ENCODE measurements at regions not wholly inside any gene's neighbourhood (a gene's known extent, or its start where the extent isn't known, plus 50 kb on each side); places are given as distances from the start of the nearest gene placed in this dataset.

- peaks cover 31 to 37% of the 10 kb centered on the region in 2 donors for H3K4me1 Mint-ChIP-seq
Measured at GRCh38 chr10:3472287-3473051, 299.9 kb upstream of the PITRM1 start.

DNA sequence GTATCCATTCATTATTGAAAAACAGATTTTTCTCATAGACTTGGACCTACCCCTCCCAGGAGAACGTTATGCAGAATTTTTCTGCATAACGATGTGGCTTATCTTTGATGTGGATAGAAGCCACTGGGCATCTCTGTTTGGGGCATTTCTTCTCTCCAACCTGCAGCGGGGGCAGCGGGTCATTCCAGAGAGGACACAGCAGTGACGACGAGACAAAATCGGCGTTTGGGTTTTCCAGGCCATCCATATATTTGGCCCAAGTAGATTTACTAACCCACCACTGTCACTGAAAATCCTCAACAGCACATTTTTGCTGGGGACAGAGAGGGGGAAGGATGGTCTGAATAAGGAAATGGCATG, 299.3 kb upstream of the PITRM1 start:
- Mint-ChIP-seq H3K4me3 (peak overlapping the region; percentile 83 to 92 (median 87)), H3K27ac (peak overlapping the region in 3 of 6 donors; percentile 46 to 73 (median 62)), H3K4me1 (peaks cover 31 to 40% of the 10 kb centered on the region in 2 donors), H3K27me3 (ENCODE audit: low read depth in 3 of 3) (peaks cover 7 to 26% (median 10%) of the 10 kb centered on the region in 3 donors), H3K36me3 (no peaks in the 10 kb centered on the region), H3K9me3 (no peaks in the 10 kb centered on the region)
- DNase-seq: no peak

More at GRCh38 chr10:3472287-3473051, 299.9 kb upstream of the PITRM1 start:
- no peaks in the 10 kb centered on the region for H3K9me3 Mint-ChIP-seq
- H3K4me3 Mint-ChIP-seq: peak overlapping the region; percentile 83 to 92 (median 87)
- peak overlapping the region in 4 of 6 donors; percentile 46 to 73 (median 66) for H3K27ac Mint-ChIP-seq
- peak in 1 of 3 donors; percentile 2 for DNase-seq
- H3K36me3 Mint-ChIP-seq: no peaks in the 10 kb centered on the region
- peaks cover 6 to 22% (median 10%) of the 10 kb centered on the region in 3 donors for H3K27me3 Mint-ChIP-seq (ENCODE audit: low read depth in 3 of 3)

GRCh38 chr10:3471472-3471871, 298.9 kb upstream of the PITRM1 start:
- DNase-seq: no peak
- Mint-ChIP-seq H3K27ac (no peak overlapping the region), H3K27me3 (ENCODE audit: low read depth in 3 of 3) (peaks cover 7 to 28% (median 10%) of the 10 kb centered on the region in 3 donors), H3K36me3 (no peaks in the 10 kb centered on the region), H3K4me3 (peak overlapping the region in 1 of 5 donors; percentile 90), H3K9me3 (no peaks in the 10 kb centered on the region), H3K4me1 (peaks cover 31 to 40% of the 10 kb centered on the region in 2 donors)

DNA sequence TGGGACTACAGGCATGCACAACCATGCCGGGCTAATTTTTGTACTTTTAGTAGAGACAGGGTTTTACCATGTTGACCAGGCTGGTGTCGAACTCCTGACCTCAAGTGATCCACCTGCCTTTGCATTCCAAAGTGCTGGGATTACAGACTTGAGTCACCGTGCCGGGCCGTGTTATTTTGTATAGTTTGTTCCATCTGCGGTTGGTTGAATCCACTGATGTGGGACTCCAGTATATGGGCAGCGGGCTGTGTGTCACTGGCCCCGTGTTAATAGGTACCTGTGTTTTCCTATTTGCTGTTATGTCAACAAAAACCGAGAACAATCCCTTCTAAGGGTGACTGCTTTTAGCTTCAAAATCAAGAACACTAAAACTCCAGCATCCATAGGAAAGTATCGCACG, 297.6 kb upstream of the PITRM1 start:
- no peak overlapping the region for H3K27ac Mint-ChIP-seq
- H3K4me1 Mint-ChIP-seq: peaks cover 31 to 40% of the 10 kb centered on the region in 2 donors
- H3K27me3 Mint-ChIP-seq (ENCODE audit: low read depth in 3 of 3): peaks cover 2 to 28% (median 10%) of the 10 kb centered on the region in 3 donors
- no peaks in the 10 kb centered on the region for H3K9me3 Mint-ChIP-seq
- H3K4me3 Mint-ChIP-seq: no peak overlapping the region
- no peak for DNase-seq
- H3K36me3 Mint-ChIP-seq: no peaks in the 10 kb centered on the region

DNA sequence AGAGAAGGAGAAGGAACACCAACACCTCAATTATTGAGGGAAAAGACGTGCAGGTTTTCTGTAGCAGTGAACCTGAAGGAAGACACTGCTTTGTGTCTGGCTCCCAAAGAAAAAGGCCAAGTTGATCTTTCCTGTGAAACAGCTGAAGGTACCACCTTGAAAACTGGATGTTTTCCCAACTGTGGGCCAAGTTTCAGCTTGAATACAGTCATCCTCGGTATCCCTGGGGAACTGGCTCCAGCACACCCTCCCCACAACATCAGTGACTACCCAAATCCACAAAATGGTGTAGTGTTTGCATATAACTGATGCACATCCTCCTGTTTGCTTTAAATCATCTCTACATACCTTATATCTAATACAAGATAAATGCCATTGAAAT, 297.0 kb upstream of the PITRM1 start:
- Mint-ChIP-seq H3K27ac (no peak overlapping the region), H3K4me3 (no peak overlapping the region), H3K27me3 (ENCODE audit: low read depth in 3 of 3) (peaks cover 2 to 28% (median 10%) of the 10 kb centered on the region in 3 donors), H3K9me3 (no peaks in the 10 kb centered on the region), H3K36me3 (no peaks in the 10 kb centered on the region), H3K4me1 (peaks cover 31 to 40% of the 10 kb centered on the region in 2 donors)
- DNase-seq: no peak

DNA sequence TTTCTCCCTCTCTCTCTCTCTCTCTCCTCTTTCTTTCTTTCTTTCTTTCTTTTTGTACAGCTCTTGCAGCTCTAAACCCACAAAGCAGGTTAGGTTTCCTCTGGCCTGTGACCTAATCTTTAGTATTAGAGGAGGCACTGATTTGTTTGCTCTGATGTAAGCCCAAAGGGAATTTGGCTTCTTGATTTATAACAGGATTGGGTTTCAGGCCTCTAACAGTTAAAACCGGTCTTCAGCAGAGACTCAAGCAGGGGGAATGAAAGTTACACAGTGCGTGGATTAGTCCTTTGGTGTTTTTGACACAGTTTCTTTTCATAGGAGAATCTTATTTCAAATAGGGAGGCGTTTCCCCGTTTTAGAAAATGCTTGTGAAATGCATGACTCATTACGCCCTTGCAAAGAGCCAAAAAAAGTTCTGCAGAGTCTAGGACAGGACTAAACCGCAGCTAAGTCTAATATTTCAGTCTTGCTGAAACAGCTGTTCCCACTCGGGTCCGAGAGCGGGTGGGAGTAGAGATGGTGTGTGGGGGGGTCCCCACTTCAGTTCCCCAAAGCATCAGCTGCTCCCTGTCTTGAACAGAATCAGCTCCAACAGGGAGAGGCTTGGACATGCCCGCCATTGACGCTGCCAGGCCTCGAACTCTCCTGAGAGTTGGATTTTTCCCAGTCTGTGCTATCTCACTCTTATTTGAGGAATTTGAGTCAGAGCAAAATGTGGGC, 296.5 kb upstream of the PITRM1 start:
- H3K4me3 Mint-ChIP-seq: no peak overlapping the region
- peaks cover 2 to 25% (median 10%) of the 10 kb centered on the region in 3 donors for H3K27me3 Mint-ChIP-seq (ENCODE audit: low read depth in 3 of 3)
- H3K9me3 Mint-ChIP-seq: no peaks in the 10 kb centered on the region
- peaks cover 31 to 40% of the 10 kb centered on the region in 2 donors for H3K4me1 Mint-ChIP-seq
- DNase-seq: no peak
- H3K36me3 Mint-ChIP-seq: no peaks in the 10 kb centered on the region
- H3K27ac Mint-ChIP-seq: peak overlapping the region in 1 of 6 donors; percentile 46

GRCh38 chr10:3467052-3467951, 294.7 kb upstream of the PITRM1 start:
- Mint-ChIP-seq H3K36me3 (no peaks in the 10 kb centered on the region), H3K9me3 (no peaks in the 10 kb centered on the region), H3K4me3 (no peak overlapping the region), H3K27ac (no peak overlapping the region), H3K4me1 (peaks cover 15 to 26% of the 10 kb centered on the region in 2 donors), H3K27me3 (ENCODE audit: low read depth in 3 of 3) (peaks cover 5 to 25% (median 7%) of the 10 kb centered on the region in 3 donors)
- no peak for DNase-seq

DNA sequence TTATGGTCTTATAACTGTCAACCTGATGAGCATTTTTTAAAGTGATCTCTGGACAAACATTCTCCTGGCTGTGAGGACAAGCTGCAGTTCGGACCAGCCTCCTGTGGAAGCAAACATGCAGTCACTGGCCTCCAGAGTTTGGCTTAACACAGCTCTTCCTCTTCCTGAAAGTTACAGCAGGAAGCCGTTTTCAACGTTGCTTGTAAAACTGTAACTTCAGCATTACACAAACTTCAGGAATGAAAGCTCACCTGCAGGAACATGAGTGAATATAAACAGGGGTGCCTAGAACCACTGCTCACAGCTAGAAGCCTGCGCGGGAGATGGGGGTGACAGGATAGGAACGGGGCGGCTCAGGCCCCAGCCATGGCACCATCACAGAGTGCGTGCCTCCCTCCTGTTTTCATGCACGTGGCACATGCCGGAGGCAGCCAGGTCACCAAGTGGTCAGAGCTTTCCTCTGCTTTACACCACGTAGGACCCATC, 292.9 kb upstream of the PITRM1 start:
- no peaks in the 10 kb centered on the region for H3K36me3 Mint-ChIP-seq
- no peak for DNase-seq
- H3K4me3 Mint-ChIP-seq: no peak overlapping the region
- H3K4me1 Mint-ChIP-seq: peaks cover 8 to 17% of the 10 kb centered on the region in 2 donors
- peaks cover 5 to 23% (median 7%) of the 10 kb centered on the region in 3 donors for H3K27me3 Mint-ChIP-seq (ENCODE audit: low read depth in 3 of 3)
- no peaks in the 10 kb centered on the region for H3K9me3 Mint-ChIP-seq
- no peak overlapping the region for H3K27ac Mint-ChIP-seq

- Mint-ChIP-seq H3K36me3 (no peaks in the 10 kb centered on the region), H3K27ac (no peak overlapping the region), H3K4me3 (no peak overlapping the region), H3K4me1 (peaks cover 8 to 17% of the 10 kb centered on the region in 2 donors), H3K27me3 (ENCODE audit: low read depth in 3 of 3) (peaks cover 5 to 17% (median 7%) of the 10 kb centered on the region in 3 donors), H3K9me3 (no peaks in the 10 kb centered on the region)
- no peak for DNase-seq
Measured at GRCh38 chr10:3464760-3465405, 292.3 kb upstream of the PITRM1 start.

GRCh38 chr10:3460420-3461128, 288.0 kb upstream of the PITRM1 start:
- no peaks in the 10 kb centered on the region for H3K9me3 Mint-ChIP-seq
- H3K27me3 Mint-ChIP-seq (ENCODE audit: low read depth in 3 of 3): peaks cover 0 to 6% (median 3%) of the 10 kb centered on the region in 3 donors
- H3K4me1 Mint-ChIP-seq: no peaks in the 10 kb centered on the region
- no peak overlapping the region for H3K4me3 Mint-ChIP-seq
- no peak for DNase-seq
- no peak overlapping the region for H3K27ac Mint-ChIP-seq
- H3K36me3 Mint-ChIP-seq: no peaks in the 10 kb centered on the region

- no peaks in the 10 kb centered on the region for H3K36me3 Mint-ChIP-seq
- no peak for DNase-seq
- H3K27me3 Mint-ChIP-seq (ENCODE audit: low read depth in 3 of 3): peaks cover 0 to 11% (median 3%) of the 10 kb centered on the region in 3 donors
- no peaks in the 10 kb centered on the region for H3K9me3 Mint-ChIP-seq
- no peak overlapping the region for H3K27ac Mint-ChIP-seq
- no peak overlapping the region for H3K4me3 Mint-ChIP-seq
- H3K4me1 Mint-ChIP-seq: peaks cover 0 to 2% of the 10 kb centered on the region in 2 donors
Measured at GRCh38 chr10:3455385-3456334, 283.1 kb upstream of the PITRM1 start.

All from immature natural killer cell (primary cell).